C4-2B (cell line): ENCODE measurements at regions not wholly inside any gene's neighbourhood (a gene's known extent, or its start where the extent isn't known, plus 50 kb on each side); places are given as distances from the start of the nearest gene placed in this dataset.
"Not testable (repeated sequence)": the region's sequence is repeated elsewhere in the genome, so short reads cannot be mapped to it uniquely, and the experiment has no call there.

Experiments
- H3K27ac ChIP-seq: fragments of 450-650 bp; 2 replicates; pipeline ENCODE4 v1.5.1; 2017
- ZFX ChIP-seq: fragments of 450-650 bp; IDR thresholded peaks from 2 replicates; pipeline ENCODE4 v1.6.1; 2017
- TF ChIP-seq, protein P1 (sequence below): fragments of 450-650 bp; conservative IDR thresholded peaks from 2 replicates; pipeline ENCODE4 v1.5.1; 2017; ENCODE audit warnings: mild to moderate bottlenecking

DNA sequence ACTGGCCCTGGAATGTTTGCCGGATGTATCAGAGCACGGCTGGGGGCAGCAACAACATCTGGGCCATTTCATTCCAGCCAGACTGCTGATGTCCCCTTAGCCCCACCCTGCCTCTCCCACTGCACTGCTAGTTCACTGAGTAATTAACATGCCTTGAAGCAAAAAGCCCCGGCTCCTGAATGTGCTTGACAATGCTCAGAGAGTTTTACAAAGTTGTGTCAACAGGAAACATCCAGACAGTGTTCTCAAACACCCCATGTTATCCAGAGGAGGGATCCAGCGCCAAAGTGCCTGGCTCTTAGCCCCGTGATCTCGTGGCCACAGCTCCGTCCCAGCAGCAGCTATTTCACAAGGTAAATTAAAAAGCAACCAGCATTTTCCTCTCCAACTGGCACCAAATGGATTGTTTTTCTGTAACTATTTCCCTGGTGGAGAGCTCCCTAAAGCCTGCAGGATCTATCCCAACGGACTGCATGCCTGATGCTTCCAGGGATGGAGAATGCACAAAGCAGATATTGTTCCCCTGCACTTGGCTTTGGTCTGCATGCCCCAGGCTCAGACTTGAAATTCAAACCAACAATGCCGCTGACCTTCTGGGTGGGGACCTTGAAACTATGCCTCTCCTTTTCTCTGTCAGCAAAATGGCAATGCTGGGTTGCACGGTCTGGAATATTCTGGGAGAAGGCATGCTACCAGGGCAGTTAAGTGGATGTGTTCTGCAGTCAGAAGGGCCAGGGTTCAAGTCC, 115.6 kb upstream of the CDH5 start:
- TF ChIP-seq, protein P1, sequence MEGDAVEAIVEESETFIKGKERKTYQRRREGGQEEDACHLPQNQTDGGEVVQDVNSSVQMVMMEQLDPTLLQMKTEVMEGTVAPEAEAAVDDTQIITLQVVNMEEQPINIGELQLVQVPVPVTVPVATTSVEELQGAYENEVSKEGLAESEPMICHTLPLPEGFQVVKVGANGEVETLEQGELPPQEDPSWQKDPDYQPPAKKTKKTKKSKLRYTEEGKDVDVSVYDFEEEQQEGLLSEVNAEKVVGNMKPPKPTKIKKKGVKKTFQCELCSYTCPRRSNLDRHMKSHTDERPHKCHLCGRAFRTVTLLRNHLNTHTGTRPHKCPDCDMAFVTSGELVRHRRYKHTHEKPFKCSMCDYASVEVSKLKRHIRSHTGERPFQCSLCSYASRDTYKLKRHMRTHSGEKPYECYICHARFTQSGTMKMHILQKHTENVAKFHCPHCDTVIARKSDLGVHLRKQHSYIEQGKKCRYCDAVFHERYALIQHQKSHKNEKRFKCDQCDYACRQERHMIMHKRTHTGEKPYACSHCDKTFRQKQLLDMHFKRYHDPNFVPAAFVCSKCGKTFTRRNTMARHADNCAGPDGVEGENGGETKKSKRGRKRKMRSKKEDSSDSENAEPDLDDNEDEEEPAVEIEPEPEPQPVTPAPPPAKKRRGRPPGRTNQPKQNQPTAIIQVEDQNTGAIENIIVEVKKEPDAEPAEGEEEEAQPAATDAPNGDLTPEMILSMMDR, result no peak
- no peak for TF ChIP-seq ZFX
- H3K27ac ChIP-seq, result no peak overlapping the region

DNA sequence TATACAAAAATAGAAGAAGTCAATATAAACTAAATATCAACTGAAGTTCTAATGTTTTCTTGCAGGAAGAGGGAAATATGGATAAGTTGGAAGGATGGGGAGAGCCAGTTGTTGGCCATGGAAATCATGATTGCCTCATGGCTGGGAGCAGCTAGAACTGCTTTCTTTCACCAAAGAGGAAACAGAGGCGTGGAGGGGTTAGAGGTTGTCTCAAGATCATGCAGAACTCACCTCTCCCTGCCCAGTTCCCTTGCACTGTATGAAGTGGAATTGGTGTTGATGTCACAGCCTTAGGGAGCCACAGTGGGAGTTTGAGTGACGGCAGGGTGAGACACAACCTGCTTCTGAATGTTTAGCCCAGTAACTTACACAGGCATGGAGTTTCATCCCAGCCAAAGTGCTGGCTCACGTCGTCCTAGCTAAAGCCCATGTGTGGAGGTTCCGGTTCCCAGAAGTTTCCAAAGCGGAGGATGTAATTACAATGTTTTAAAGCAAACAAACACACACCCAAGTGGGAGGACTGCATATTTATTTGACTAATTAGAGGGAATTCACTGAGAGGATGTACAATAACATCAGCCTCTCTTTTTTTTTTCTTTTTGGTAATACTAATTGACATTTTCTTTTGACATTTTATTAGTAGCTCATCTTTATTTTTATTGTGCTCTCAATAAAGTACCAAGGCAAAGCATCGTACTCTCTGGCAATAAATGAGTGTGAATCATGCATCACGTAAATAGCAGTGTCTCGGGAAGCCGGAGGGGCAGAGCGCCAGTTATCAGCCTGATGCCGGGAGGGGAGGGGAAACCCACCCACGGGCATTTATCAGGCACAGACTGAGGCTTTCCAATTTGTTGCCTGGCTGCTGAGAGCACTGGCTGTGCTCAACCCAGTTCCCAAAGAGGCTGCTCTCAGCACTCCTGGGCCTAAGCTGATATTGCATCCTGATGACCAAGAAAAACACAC, 118.7 kb upstream of the CDH5 start:
- TF ChIP-seq ZFX, result no peak
- TF ChIP-seq, protein P1, result no peak
- H3K27ac ChIP-seq, result no peak overlapping the region

DNA sequence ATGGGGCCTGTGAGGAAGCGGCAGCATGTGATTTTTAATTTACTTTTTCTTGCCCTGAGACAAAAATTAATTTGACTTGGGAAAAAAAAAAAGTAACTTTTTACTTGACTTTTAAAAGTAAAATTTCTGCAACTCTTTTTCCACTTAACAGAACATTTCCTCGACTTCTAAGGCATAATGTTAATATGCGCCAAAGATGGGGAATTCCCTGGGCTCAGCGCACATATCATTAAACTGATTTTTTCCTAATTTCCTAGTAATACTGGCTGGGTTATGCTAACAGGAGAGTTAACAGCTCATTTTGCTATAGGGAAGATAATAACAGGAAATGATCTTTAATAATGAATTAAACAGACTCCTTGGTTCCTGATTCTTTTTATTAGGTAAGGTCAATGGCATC, 120.6 kb upstream of the CDH5 start:
- H3K27ac ChIP-seq, result no peak overlapping the region
- no peak for TF ChIP-seq ZFX
- TF ChIP-seq, protein P1, result no peak

DNA sequence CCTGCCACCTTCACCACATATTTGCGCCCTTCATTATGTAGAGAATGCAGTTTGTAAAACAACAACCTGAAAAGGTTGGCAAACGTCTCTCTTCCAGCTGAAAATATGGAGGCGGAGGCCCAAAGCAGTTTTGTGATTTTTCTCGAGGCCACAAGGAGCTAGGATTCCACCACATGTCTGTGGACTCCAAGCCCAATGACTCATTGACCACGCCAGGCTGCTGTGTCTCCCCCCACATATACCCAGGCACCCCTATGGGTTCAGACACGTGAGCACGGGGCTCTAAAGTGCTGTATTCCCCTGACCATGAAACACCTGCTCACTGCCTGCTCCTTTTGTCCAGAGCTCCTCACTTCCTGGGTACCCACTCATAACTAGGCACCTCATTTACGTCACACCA, 121.4 kb upstream of the CDH5 start:
- no peak overlapping the region for H3K27ac ChIP-seq
- no peak for TF ChIP-seq ZFX
- TF ChIP-seq, protein P1, result no peak

DNA sequence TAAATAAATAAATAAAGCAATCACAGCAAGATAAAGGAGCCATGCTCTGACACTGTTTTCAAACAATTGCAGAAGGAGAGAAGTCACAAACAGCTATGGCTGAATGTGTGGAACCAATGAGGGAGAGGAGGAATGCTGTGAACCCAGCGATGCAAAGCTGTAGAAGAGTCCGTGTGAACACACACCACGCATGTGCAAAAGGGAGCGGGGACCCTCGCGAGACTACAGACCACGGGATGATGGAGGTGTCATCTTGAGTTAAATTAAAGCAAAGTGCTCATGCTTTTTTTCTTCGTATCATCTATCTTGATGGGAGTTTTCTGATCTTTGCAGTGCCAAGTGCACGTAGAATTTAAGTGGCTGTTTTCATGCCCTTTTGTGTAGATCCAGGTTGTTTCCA, 123.8 kb upstream of the CDH5 start:
- H3K27ac ChIP-seq, result no peak overlapping the region
- TF ChIP-seq ZFX, result no peak
- TF ChIP-seq, protein P1, result no peak

DNA sequence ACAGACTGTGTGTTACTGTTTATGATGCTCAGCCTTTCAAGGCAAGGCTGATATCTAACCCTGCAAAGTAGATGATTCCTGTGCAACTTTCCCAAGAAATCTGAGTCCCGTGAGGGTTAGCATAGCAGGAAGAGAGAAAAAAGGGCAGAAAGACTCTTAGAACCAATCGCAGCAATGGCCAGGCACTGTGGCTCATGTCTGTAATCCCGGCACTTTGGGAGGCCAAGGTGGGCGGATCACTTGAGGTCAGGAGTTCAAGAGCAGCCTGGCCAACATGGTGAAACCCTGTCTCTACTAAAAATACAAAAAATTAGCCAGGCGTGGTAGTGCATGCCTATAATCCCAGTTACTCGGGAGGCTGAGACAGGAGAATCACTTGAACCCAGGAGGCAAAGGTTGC, 124.3 kb upstream of the CDH5 start:
- not testable (repeated sequence) for H3K27ac ChIP-seq

DNA sequence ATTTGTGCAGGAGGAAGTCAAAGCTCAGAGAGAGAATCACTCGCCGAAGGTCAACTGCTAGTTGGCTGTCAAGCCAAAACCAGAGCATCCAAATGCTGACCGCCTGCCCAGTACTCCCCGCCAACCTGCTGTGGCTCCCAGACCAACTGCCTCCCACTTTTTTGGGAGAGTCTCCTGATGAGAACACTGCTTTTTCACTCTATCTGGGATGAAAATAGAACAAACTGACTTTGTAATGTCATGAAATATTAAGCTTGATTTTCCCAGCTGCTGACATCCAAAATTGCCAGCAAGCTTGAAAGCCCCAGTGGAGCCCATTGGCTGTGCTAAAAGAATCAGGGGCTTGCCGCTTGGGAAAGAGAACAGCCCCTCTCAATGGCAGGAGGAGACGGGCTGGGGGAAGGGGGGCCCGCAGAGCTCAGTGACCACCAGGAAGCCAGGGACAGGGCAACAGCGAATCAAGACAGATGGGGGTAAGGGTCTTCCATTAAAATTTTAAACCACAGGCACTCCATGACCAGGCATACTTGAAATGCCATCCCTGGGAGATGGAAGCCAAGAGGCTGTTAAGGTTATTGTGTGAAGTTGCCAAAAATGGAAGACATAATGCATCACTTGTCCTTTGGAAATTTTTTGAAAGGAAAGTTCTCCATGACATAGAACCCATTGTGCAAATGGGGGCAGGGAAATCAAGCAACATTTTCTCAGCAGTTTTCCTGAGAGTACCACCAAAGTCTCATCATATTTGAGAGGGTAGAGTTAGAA, 125.7 kb upstream of the CDH5 start:
- no peak for TF ChIP-seq ZFX
- TF ChIP-seq, protein P1, result no peak

More for the DNA sequence above, 125.7 kb upstream of the CDH5 start:
- no peak overlapping the region for H3K27ac ChIP-seq
